ENCODE measurements at regions not wholly inside any gene's neighbourhood (a gene's known extent, or its start where the extent isn't known, plus 50 kb on each side); places are given as distances from the start of the nearest gene placed in this dataset.

DNA sequence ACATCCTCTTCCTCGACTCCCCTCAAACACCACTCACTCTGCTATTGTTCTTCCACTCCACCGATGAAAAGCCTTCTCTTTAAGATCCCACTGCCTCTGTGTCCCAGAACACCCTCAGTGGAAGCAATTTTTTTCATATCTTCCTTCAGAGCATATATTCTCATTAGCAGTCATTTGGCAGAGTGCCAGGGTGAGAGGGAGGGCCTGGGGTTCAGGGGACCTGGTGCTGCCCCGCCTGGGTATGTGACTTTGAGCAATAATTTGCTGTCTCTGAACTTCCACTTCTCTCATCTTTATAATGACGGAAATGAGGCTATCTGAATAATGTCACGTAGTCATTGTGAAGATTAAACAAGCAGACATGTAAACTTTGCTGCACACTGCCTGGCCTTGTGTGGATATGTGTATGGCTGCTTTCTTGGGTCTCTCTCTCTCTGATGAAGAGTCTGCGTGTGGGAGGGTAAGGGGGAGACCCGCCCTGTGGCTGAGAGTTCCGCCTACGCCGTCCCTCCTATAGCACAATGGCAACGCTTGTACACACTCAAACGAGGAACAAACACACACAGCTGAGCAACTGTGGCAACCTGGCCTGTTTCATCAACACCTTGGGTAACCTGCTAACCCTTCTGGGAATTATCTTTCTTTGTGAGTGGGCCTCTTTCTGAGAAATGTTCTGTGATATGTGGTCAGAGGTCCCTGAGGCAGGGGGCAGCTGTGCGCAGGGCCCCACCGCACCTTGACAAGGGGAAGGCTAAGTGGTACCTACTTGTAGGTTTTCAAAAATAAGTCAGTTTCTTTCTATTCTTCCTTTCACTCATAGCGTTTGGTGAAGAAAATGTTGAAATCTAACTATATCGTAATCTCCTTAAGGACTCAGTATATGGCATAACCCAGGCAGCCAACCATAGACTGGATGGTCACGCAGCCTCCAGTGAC lies 369.8 kb downstream of the SV2B start:
- TF ChIP-seq POLR2A (IDR thresholded peaks at IDR 0.05; ENCODE audit: low read length) (no peak), GATA1 (IDR thresholded peaks at IDR 0.05; ENCODE audit: low read depth, low read length) (no peak)
